Activated T-helper 1 cell treated with anti-CD3 and anti-CD28 coated beads, Interleukin-12 subunit alpha, Interleukin-12 subunit beta, Interleukin-2, Interleukin-4 antibody, amounts not matched to agents 30 ng/mL and 10 ng/mL and 1 ng/mL, durations not matched to agents 14 hours and 24 hours and 36 hours (primary cell): ENCODE measurements at regions not wholly inside any gene's neighbourhood (a gene's known extent, or its start where the extent isn't known, plus 50 kb on each side); places are given as distances from the start of the nearest gene placed in this dataset.

Experiments
- DNase-seq: peaks from one replicate; pipeline ENCODE4 v3.0.0; 2021; ENCODE audit warnings: low spot score
- H3K27ac Mint-ChIP-seq: one replicate; pipeline ENCODE4 v1.8.0; 2021; ENCODE audit warnings: mild to moderate bottlenecking, mixed read lengths
- H3K27me3 Mint-ChIP-seq: one replicate; pipeline ENCODE4 v1.8.0; 2022; ENCODE audit warnings: mild to moderate bottlenecking, moderate library complexity, mixed read lengths; ENCODE audit not compliant: insufficient read depth
- H3K36me3 Mint-ChIP-seq: one replicate; pipeline ENCODE4 v1.8.0; 2021; ENCODE audit warnings: low read depth, mixed read lengths
- H3K4me1 Mint-ChIP-seq: one replicate; pipeline ENCODE4 v1.8.0; 2021; ENCODE audit warnings: low read depth, mixed read lengths
- H3K4me3 Mint-ChIP-seq: one replicate; pipeline ENCODE4 v1.8.0; 2021; ENCODE audit warnings: mild to moderate bottlenecking, moderate library complexity, mixed read lengths
- H3K9me3 Mint-ChIP-seq: one replicate; pipeline ENCODE4 v1.8.0; 2021; ENCODE audit warnings: mixed read lengths
- intact Hi-C: fragments of 100-400 bp; cut with micrococcal nuclease; formaldehyde crosslinking; loops from one replicate; pipeline ENCODE4 v1.15.1; 2024

DNA sequence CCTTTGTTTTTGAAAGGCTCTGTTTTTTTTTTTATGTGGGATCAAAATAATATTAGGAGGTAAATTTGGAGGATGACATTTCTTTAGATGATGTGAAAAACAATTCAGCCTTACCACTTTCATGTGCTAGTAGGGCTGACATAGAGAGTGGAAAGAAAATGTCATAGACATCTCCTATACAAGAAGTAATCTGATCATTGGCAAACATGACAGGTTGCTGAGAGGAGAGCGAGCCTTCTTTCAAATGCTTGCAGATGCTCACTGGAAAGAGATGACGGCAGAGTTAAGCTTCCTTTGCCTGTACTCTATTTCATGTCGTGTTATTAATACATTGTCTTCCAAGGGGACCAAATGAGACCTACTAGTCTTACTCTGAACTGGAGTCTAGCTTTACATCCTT lies 160.1 kb upstream of the DAP start:
- Mint-ChIP-seq H3K9me3 (no peaks in the 10 kb centered on the region), H3K27me3 (no peaks in the 10 kb centered on the region), H3K36me3 (no peaks in the 10 kb centered on the region), H3K4me3 (no peak overlapping the region), H3K4me1 (no peaks in the 10 kb centered on the region), H3K27ac (no peak overlapping the region)
- intact Hi-C loops, result no loop called here
- DNase-seq, result no peak

GRCh38 chr5:10920400-10920799 lies 159.4 kb upstream of the DAP start:
- Mint-ChIP-seq H3K4me1 (no peaks in the 10 kb centered on the region), H3K27me3 (no peaks in the 10 kb centered on the region), H3K4me3 (no peak overlapping the region), H3K27ac (no peak overlapping the region), H3K36me3 (no peaks in the 10 kb centered on the region), H3K9me3 (no peaks in the 10 kb centered on the region)
- DNase-seq, result no peak
- intact Hi-C loops, result no loop called here

DNA sequence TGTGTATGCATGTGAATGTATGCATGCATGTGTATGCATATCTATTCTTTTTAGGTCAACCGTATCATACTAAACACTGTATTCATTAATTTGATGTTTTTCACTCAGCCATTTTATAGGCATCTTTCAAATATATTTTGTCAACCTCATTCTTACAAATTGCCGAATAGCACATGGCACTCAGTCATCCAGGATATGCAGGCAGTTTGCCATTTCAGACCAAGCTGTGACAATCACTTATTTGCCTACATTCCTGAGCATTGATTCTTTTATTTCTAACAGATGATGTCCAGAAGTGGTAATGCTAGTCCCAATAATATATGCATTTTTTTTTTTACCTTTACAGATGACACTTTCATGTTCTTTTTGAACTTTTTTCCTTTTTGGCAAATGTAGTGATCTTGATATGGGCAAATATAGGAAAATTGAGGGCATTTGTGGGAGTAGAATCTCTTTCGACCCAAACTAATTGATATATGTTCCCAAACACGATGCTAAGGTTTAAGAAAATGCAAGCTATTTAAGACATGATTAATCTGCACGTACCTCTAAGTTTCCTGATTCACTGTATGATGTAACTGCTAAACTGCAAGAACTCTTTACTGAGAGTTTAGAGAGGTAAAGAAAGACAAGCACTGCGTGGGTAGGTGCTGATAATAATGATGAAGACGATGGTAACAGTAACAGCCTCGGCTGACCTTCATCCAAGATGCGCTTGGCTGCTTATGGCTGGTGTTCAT lies 153.9 kb upstream of the DAP start:
- H3K36me3 Mint-ChIP-seq, result no peaks in the 10 kb centered on the region
- no peaks in the 10 kb centered on the region for H3K9me3 Mint-ChIP-seq
- DNase-seq, result no peak
- no peak overlapping the region for H3K4me3 Mint-ChIP-seq
- no peaks in the 10 kb centered on the region for H3K4me1 Mint-ChIP-seq
- peaks cover 8% of the 10 kb centered on the region for H3K27me3 Mint-ChIP-seq
- intact Hi-C loops, result loop anchor here (10.0 kb wide), 1 partner anchor 150 kb away; no protein-coding TSS in a partner anchor
- no peak overlapping the region for H3K27ac Mint-ChIP-seq

- Mint-ChIP-seq H3K4me1 (no peaks in the 10 kb centered on the region), H3K36me3 (no peaks in the 10 kb centered on the region), H3K4me3 (no peak overlapping the region), H3K27ac (no peak overlapping the region), H3K9me3 (no peaks in the 10 kb centered on the region), H3K27me3 (peaks cover 10% of the 10 kb centered on the region)
- intact Hi-C loops, result loop anchor here (10.0 kb wide), 1 partner anchor 151 kb away; no protein-coding TSS in a partner anchor
- no peak for DNase-seq
Measured at GRCh38 chr5:10913841-10914240, 152.8 kb upstream of the DAP start.

DNA sequence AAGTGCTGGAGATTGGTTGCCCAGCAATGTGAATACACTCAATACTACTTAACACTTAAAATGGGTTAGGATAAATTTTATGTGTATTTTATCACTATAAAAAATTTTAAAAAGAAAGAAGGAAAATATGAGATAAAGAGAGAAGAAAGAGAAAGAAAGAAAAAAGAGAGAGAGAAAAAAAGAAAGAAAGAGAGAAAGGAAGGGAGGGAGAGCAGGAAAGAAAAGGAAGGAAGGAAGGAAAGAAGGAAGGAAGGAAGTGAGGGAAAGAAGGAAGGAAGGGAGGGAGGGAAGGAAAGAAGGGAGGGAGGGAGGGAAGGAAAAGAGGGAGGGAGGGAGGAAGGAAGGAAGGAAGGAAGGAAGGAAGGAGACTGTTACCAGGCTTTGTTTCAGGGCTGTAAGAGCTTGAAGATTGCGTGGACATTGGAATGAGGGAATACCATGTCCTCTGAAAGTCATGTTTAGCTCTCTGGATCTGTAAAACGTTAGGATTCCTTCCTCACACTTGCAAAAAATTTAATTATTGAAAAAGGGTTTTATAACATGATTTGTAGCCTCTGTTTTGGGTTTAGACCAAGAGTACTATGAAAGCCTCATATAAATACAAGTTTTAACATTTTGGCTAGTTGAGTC lies 152.3 kb upstream of the DAP start:
- Mint-ChIP-seq H3K9me3 (no peaks in the 10 kb centered on the region), H3K4me1 (no peaks in the 10 kb centered on the region), H3K27me3 (peaks cover 10% of the 10 kb centered on the region), H3K36me3 (no peaks in the 10 kb centered on the region), H3K27ac (no peak overlapping the region), H3K4me3 (no peak overlapping the region)
- DNase-seq, result no peak
- intact Hi-C loops, result loop anchor here (10.0 kb wide), 1 partner anchor 152 kb away; no protein-coding TSS in a partner anchor

DNA sequence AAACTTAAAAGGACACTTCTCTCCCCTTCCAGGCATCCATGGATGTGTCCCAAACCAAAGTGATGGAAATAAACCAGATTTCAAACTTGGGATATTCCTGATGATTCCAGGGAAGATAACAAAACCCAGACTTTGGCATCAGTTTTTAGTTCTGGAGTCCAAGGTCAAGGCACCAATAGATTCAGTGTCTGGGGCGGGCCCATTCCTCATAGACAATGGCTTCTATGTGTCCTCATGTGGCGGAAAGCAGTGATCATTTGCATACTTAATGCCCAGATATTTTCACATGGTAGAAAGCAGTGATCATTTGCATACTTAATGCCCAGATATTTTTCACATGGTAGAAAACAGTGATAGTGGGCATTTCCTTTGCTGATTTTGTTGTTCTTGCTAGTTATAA lies 151.4 kb upstream of the DAP start:
- no peak overlapping the region for H3K4me3 Mint-ChIP-seq
- intact Hi-C loops, result loop anchor here (10.0 kb wide), 1 partner anchor 152 kb away; no protein-coding TSS in a partner anchor
- no peaks in the 10 kb centered on the region for H3K4me1 Mint-ChIP-seq
- H3K36me3 Mint-ChIP-seq, result no peaks in the 10 kb centered on the region
- peaks cover 10% of the 10 kb centered on the region for H3K27me3 Mint-ChIP-seq
- no peak overlapping the region for H3K27ac Mint-ChIP-seq
- no peaks in the 10 kb centered on the region for H3K9me3 Mint-ChIP-seq
- DNase-seq, result no peak

DNA sequence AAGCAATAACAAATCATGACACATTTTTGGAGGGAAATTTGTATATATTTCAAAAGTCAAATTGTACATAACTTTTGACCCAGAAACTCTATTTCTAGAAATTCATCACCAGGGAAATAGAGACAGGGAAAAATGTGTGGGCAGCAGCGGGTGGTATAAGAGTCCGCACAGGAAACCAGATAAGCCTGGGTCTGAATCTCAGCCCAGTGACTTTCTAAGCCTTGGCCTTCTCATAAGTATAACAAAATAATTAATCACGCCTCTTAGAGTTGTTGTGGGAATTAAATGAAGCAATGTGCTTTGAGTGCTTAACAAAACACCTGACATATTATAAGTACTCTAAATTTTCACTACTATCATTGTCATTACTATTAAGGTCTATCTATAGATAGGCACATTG lies 149.2 kb upstream of the DAP start:
- Mint-ChIP-seq H3K4me3 (no peak overlapping the region), H3K36me3 (no peaks in the 10 kb centered on the region), H3K4me1 (no peaks in the 10 kb centered on the region), H3K27ac (no peak overlapping the region), H3K27me3 (peaks cover 10% of the 10 kb centered on the region), H3K9me3 (no peaks in the 10 kb centered on the region)
- intact Hi-C loops, result loop anchor here (10.0 kb wide), 1 partner anchor 155 kb away; no protein-coding TSS in a partner anchor
- DNase-seq, result no peak

DNA sequence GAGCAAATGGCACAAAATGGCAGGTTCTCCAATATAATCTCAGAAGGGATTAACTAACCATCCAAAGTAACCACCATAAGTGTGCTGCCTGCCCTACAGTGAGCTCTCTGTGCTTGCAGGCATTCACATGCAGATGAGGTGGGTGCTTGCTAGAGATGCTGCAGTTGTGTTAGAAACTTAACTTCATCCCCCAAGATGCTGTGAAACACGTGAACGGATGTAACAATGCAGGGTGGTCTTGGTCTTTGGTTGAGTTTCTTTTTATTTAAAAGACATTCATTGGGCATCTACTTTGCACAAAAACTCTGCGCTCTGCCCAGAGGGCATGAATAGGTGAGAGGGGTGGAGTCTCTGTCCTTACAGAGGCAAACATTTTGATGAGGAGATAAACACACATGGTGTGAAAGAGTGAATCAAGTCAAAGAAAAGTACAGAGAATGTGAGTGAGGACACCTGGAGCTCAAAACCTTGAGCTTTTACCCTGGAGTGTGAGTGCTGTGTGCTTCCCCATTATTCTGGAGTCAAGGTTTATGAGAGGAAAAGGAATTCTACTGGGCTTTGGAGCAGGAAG lies 143.9 kb upstream of the DAP start:
- DNase-seq, result no peak
- Mint-ChIP-seq H3K9me3 (no peaks in the 10 kb centered on the region), H3K36me3 (no peaks in the 10 kb centered on the region), H3K4me3 (no peak overlapping the region), H3K27ac (no peak overlapping the region), H3K4me1 (no peaks in the 10 kb centered on the region), H3K27me3 (peaks cover 5% of the 10 kb centered on the region)
- intact Hi-C loops, result no loop called here

DNA sequence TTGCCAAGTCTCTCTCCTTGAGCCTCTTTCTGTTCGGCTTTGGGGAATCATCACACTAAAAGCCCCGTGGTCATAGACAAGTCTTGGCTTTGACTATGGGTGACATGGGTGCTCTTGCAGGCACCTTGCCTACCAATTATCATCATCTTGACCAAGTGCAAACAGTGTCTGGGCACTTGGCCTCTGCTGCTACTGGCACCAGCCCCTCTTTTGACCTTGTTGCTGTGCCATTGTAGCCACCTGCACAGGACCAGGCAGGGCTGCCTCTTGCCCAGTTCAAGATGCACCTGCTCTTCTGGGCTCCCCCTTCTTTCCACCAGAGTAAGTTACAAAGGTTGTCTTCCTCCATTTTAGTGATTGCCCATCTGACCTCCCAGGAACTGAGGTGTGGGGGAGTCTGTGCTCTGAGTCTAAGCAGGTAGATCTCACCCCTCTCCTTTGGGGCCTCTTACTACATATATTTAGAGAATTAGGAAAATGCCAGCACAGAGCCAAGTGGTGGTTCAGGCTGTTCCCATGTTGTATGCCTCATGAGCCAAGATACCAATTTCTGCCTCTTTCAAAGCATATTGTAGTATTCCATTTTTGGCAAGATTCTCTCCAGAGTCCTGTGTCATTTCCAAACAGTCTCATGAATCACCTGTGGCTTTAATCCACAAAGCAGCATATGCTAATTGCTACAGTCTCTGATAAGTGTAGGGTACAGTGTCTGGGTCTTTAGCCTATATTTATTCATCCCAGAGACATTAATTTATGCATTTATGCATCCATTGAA lies 142.9 kb upstream of the DAP start:
- Mint-ChIP-seq H3K9me3 (no peaks in the 10 kb centered on the region), H3K36me3 (no peaks in the 10 kb centered on the region), H3K4me3 (no peak overlapping the region), H3K27ac (no peak overlapping the region), H3K4me1 (no peaks in the 10 kb centered on the region), H3K27me3 (peaks cover 4% of the 10 kb centered on the region)
- no peak for DNase-seq
- intact Hi-C loops, result no loop called here

- no peak for DNase-seq
- no peaks in the 10 kb centered on the region for H3K36me3 Mint-ChIP-seq
- no peak overlapping the region for H3K27ac Mint-ChIP-seq
- H3K27me3 Mint-ChIP-seq, result peaks cover 4% of the 10 kb centered on the region
- no peaks in the 10 kb centered on the region for H3K9me3 Mint-ChIP-seq
- intact Hi-C loops, result no loop called here
- no peaks in the 10 kb centered on the region for H3K4me1 Mint-ChIP-seq
- H3K4me3 Mint-ChIP-seq, result no peak overlapping the region
Measured at GRCh38 chr5:10902145-10902544, 141.1 kb upstream of the DAP start.

GRCh38 chr5:10898514-10898913 lies 137.5 kb upstream of the DAP start:
- Mint-ChIP-seq H3K9me3 (no peaks in the 10 kb centered on the region), H3K4me1 (no peaks in the 10 kb centered on the region), H3K4me3 (no peak overlapping the region), H3K27ac (no peak overlapping the region), H3K36me3 (no peaks in the 10 kb centered on the region), H3K27me3 (no peaks in the 10 kb centered on the region)
- intact Hi-C loops, result no loop called here
- DNase-seq, result no peak

DNA sequence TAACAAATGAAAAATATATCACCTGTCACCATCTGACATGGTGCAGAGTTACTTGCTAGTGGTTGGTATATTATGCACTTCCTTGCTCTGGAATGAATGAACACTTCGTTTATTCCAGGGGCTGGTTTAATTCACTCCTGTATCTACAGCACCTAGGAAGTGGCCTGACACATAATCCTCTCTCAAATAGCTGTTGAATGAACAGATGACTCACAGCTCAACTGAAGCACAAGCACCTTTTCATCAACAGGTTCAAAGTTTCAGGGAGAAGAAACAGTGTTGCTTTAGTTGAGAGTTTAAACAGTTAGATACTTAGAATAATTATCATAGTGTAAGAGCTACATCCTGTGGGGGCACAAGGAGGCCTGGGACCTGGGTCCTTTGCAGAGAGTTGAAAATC lies 135.0 kb upstream of the DAP start:
- Mint-ChIP-seq H3K27ac (no peak overlapping the region), H3K36me3 (no peaks in the 10 kb centered on the region), H3K4me1 (no peaks in the 10 kb centered on the region), H3K9me3 (no peaks in the 10 kb centered on the region), H3K4me3 (no peak overlapping the region), H3K27me3 (no peaks in the 10 kb centered on the region)
- no peak for DNase-seq
- intact Hi-C loops, result no loop called here
